HUDEP-2 (cell line): ENCODE measurements at regions not wholly inside any gene's neighbourhood (a gene's known extent, or its start where the extent isn't known, plus 50 kb on each side); places are given as distances from the start of the nearest gene placed in this dataset.
"Not testable (repeated sequence)": the region's sequence is repeated elsewhere in the genome, so short reads cannot be mapped to it uniquely, and the experiment has no call there.

Experiments used
- DNase-seq, 76 experiments: peaks; one replicate each; lab custom pipeline; 2025; ENCODE audit not compliant: unreplicated experiment in 76 of 76; lab: John Stamatoyannopoulos, UW

- no peak for DNase-seq
These were observed 215.2 kb upstream of the GK2 start for GRCh38 chr4:79623021-79623870.

DNA sequence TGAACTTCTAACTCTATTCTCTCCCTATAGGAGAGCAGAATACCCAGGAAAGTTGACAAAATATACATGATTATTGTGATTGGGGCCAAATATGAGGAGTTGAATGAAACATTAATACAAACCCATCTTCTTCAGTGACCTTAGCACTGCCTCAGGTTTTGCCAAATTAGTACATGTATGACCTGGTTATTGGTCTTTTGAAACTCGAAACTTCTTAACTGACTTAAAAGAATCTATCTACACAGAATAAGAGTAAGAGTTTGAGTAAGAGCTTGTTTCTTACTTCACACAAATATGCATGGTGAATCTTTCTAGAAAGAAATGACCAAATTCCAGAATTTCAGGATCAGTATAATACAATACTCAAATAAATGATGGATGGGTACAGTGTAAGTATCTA, 213.0 kb upstream of the GK2 start:
- no peak for DNase-seq

GRCh38 chr4:79620617-79621016, 212.6 kb upstream of the GK2 start:
- peak in 15 of 76 experiments; percentile 2 to 63 (median 28) for DNase-seq

GRCh38 chr4:79613269-79613935, 205.4 kb upstream of the GK2 start:
- DNase-seq, result no peak

DNA sequence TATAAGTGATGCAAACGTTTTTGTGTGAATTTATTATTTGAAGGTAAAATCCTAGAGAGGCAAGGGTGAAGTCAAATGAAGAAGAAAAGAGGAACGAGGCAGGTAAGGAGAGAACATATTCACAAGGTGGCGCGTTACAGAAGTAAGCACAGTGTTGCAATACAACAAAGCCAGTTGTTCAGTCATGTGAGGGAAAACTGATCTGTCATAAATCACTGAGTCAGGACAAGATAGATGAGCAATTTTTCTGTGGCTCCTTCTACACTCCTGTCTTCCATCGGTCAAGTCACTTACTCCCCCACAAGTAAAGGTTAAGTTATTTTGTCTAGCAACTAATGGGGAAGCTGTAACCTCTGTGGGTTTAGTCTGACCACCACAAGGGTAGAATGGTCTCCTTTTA, 203.0 kb upstream of the GK2 start:
- no peak for DNase-seq

GRCh38 chr4:79609817-79610216, 201.8 kb upstream of the GK2 start:
- DNase-seq, result no peak

DNA sequence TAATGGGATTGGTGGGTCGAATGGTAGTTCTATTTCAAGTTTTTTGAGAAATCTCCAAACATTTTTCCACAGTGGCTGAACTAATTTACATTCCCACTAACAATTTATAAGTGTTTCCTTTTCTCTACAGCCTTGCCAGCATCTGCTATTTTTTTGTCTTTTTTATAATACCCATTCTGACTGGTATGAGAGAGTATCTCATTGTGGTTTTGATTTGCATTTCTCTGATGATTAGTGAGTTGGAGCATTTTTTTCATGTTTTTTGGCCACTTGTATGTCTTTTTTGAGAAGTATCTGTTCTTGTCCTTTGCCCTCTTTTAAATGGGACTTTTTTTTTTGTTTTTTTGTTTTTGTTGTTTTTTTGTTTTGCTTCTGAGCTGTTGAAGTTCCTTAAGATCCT, 200.0 kb upstream of the GK2 start:
- DNase-seq, result no peak

- DNase-seq, result no peak
These were observed 196.1 kb upstream of the GK2 start for GRCh38 chr4:79604152-79604551.

DNA sequence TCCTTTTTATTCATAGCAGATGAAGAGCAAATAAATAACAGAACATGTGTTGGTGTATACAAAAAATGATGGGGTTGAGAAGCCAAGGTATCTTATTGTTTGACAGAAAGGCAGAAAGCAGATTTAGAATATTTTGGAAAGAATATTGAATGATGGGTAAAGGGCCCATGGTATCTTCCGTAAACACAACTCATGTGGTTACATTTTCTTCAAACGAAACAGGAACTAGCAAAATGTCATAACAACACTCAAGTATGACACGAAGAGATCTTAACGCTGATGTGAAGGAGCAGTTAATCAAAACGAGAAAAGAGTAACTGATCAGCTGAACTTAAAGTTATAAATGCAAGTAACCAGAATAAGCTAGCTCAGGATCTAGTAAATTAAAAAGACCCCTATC, 195.7 kb upstream of the GK2 start:
- DNase-seq, result no peak

DNA sequence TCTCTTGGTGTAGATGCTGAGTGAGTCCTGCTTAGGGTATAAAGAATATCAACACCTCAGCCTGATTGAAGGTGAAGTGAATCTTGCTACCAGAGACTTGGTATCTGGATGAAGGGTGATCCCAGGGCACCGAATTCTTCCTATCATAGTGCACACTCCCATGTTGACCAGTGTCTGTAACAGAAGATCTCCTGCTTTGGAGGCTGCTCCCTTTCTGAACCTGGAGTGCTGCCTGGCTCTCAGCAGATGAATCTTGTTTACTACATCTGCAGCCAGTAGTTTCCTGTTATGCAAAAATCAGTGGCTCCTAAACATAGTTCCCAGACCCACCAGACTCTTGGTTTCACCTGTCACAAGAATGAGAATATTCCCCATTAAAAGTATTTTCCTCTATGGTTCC, 191.7 kb upstream of the GK2 start:
- DNase-seq, result no peak

- DNase-seq, result no peak
These were observed 190.8 kb upstream of the GK2 start for GRCh38 chr4:79598801-79599200.

DNA sequence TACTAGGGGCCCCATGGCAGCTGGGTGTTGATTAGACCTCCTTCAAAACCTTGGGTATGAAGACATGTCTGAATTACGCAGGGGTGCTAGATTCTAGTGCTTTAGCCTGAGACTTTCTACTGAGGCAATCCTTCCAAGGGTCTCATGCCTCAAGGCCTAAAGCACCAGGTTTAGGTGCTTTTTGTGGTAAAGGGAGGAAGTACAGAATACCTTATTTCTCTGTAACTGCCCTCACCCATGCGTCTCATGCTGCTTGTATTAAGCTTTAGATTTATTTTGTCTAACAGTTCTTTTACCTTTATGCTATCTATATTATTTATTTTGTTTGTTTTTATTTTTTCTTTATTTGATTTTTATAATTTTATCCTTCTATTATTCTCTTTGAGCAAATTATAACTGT, 190.2 kb upstream of the GK2 start:
- DNase-seq, result no peak

DNA sequence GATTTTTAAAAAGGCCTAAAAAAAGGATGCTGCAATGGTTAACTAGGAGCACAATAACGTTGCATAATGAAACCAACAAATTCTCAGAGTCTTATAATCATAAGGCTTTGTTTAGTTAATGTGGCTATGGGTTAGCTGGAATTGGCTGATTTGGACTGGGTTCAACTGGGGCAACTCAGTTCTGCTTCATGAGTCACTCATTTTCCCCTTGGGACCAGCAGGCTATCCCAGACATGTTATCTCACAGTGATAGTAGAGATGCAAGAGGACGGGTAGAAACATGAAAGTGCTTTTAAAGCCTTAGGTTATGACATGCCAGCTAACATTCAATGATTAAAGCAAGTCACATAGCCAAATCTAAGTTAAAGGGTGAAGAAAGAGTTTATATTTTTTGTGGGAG, 189.2 kb upstream of the GK2 start:
- no peak for DNase-seq

- DNase-seq, result not testable (repeated sequence)
These were observed 184.2 kb upstream of the GK2 start for GRCh38 chr4:79592218-79592617.

DNA sequence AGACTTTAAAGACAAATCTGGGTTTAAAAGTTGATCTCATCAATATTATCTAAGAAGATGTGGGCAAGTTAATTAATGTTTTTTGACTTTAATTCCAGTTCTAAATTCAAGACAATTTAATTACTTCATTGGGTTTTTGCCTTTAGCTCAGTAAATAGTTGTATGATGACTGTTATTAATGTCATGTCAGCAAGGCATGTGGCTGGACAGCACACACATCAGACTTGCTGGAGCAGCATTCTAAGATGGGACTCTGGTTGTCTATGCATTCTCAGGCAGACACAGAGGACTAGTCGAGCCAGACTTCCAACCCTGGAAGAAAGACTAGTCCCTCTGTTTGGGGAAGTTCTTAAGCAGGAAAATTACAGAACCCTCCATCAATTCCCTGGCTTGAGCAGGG, 180.7 kb upstream of the GK2 start:
- DNase-seq, result no peak

GRCh38 chr4:79587207-79587606, 179.2 kb upstream of the GK2 start:
- DNase-seq, result not testable (repeated sequence)

DNA sequence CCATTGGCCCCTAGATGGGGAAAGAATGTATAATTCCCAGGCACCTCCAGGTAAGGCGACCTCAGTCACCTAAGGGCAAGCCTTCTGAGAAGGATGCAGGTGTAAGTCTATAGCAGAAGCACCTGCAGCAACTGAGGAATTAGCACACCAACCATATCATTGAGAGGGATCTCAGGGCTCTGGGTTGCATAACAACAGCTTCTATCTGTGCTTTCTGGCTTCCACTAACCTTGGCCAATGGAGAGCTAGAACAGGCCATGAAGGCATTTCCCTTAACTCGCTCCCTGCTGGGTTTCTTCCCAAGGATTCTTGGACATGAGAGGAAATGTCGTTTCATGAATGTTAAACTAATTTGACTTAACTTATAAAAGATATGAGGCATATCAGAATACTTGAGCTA, 177.8 kb upstream of the GK2 start:
- DNase-seq, result no peak

DNA sequence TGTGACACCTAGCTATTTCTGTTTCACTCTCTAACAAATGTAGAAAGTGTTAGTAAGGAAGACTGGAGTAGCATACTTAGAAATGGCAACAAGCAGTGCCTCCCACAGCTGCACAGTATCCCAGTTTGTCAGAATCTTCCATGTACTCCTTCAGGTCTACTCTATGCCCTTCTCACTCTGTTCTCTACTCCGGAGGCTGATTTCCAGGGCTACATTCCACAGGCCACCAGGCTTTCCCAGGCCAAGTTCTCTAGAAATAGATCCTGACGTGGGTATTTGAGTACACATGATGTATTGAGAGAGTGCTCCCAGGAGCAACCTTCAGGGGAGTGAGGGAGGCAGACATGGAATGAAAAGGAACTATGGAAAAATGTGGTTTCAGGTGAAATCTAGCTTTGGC, 177.3 kb upstream of the GK2 start:
- DNase-seq, result no peak

GRCh38 chr4:79584902-79585301, 176.9 kb upstream of the GK2 start:
- no peak for DNase-seq

DNA sequence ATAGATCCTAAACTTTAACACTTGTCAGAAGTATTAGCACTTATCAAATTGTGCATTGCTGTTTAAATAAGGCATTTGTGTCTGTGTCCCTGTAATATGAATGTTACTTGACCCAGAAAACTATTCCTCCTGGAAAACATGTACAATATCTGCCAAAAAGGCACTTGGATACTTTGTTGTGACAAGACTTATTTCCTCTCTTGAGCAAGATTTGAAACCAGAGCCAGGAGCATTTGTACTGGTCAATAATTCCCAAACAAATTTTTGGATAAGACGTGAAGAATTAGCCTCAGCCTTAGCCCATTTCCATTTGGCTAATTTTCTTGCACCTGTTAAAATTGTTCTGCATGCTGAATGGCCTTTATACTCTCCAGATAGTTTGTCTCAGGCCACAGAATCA, 176.3 kb upstream of the GK2 start:
- DNase-seq, result no peak

GRCh38 chr4:79578606-79579005, 170.6 kb upstream of the GK2 start:
- DNase-seq, result no peak

DNA sequence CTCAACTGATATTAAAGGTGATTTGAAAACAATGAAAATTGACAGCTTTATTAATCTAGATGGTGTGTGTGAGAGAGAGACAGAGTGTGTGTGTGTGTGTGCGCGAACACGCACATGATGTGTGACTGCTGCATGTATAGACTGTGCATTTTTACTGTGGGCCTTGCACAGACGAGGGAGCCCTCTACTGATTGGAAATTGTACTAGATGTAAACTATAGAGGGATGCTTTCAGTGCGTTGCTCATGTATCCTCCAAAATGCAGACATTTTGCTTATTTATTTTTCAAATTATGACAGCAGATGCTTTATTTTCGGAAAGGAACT, 168.4 kb upstream of the GK2 start:
- peak in 27 of 76 experiments; percentile 1 to 46 (median 10) for DNase-seq
